Tibial artery (tissue), 4 donors: ENCODE measurements at regions not wholly inside any gene's neighbourhood (a gene's known extent, or its start where the extent isn't known, plus 50 kb on each side); places are given as distances from the start of the nearest gene placed in this dataset.

ENCODE experiments used
- DNase-seq, 2 donors: peaks; one replicate each; pipeline ENCODE4 v3.0.0-alpha.2; 2019
- H3K27ac ChIP-seq, 2 donors: fragments of 200-600 bp; sonication (generic) in 1 of 2; 1 replicate in 1 of 2; 2 replicates in 1 of 2; pipeline ENCODE4 v1.5.1; 2018 to 2019; ENCODE audit warnings: mild to moderate bottlenecking in 1 of 2
- H3K27me3 ChIP-seq, 2 donors: fragments of 200-600 bp; sonication (generic) in 1 of 2; one replicate each; pipeline versions ENCODE4 v1.5.1 to v1.6.0; 2016 to 2019
- H3K36me3 ChIP-seq, 3 donors: fragments of 200-600 bp; sonication (generic) in 2 of 3; one replicate each; pipeline ENCODE4 v1.5.1; 2016 to 2019; ENCODE audit warnings: mild to moderate bottlenecking in 2 of 3
- H3K4me1 ChIP-seq, 4 donors: fragments of 200-600 bp; sonication (generic) in 2 of 4; 1 replicate in 3 of 4; 2 replicates in 1 of 4; pipeline ENCODE4 v1.5.1; 2016 to 2019
- H3K4me3 ChIP-seq, 2 donors: fragments of 200-600 bp; sonication (generic) in 1 of 2; 1 replicate in 1 of 2; 2 replicates in 1 of 2; pipeline ENCODE4 v1.5.1; 2018 to 2019; ENCODE audit warnings: mild to moderate bottlenecking in 2 of 2
- H3K9me3 ChIP-seq, 3 donors: fragments of 200-600 bp; sonication (generic) in 1 of 3; one replicate each; pipeline ENCODE4 v1.5.1; 2016 to 2019
- intact Hi-C: fragments of 100-400 bp; cut with DNase I; formaldehyde crosslinking; loops from one replicate; pipeline ENCODE4 v1.15.0; 2023; ENCODE audit warnings: low total_unique reads
- TF ChIP-seq, protein P1 (sequence below), 2 experiments: fragments of 200-600 bp in 1 of 2; fragments of 450-650 bp in 1 of 2; IDR thresholded peaks; one replicate each; pipeline ENCODE4 v1.5.1; 2017 to 2019; ENCODE audit warnings: antibody characterized with exemption in 2 of 2, mild to moderate bottlenecking in 1 of 2, moderate library complexity in 1 of 2

DNA sequence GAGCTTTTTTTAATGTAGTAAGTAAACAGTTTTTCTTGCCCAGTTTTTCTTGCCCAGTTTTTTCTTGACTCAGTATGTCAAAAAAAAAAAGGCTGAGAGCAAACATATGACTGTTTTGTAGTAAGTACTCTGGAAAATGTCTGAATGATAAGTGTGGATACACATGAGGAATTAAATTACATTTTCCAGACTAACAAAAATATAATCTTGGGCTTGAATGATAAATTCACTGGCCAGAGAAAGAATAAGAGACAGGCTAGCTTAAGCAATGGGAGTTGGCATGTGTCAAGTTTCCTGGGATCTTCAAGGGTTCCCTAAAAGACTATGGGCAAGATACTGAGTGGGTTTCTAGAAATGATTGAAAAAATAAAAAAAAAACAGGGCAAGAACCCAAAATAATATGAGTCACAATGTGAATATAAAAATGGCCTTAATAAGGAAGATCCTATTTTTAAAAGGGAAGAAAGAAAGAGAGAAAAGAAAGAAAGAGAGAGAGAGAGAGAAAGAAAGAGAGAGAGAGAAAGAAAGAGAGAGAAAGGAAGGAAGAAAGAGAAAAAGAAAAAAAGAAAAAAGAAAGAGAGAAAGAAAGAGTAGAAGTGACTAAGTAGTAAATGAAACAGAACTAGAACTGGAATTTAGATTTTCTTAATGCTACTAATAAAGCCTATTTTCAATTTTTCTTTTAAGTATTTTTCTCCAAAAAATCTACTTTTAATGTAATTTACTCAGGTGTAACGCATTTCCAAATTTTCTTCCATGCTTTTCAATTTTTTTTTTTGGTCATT is 60.2 kb downstream of the TFPI2 start:
- no peaks in the 10 kb centered on the region for H3K27me3 ChIP-seq
- H3K4me3 ChIP-seq, result no peak overlapping the region
- TF ChIP-seq, protein P1, sequence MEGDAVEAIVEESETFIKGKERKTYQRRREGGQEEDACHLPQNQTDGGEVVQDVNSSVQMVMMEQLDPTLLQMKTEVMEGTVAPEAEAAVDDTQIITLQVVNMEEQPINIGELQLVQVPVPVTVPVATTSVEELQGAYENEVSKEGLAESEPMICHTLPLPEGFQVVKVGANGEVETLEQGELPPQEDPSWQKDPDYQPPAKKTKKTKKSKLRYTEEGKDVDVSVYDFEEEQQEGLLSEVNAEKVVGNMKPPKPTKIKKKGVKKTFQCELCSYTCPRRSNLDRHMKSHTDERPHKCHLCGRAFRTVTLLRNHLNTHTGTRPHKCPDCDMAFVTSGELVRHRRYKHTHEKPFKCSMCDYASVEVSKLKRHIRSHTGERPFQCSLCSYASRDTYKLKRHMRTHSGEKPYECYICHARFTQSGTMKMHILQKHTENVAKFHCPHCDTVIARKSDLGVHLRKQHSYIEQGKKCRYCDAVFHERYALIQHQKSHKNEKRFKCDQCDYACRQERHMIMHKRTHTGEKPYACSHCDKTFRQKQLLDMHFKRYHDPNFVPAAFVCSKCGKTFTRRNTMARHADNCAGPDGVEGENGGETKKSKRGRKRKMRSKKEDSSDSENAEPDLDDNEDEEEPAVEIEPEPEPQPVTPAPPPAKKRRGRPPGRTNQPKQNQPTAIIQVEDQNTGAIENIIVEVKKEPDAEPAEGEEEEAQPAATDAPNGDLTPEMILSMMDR (IDR thresholded peaks at IDR 0.05), result no peak
- H3K27ac ChIP-seq, result peak overlapping the region in 1 of 2 donors; percentile 13
- no peak for DNase-seq
- peaks cover 0 to 16% (median 0%) of the 10 kb centered on the region in 4 donors for H3K4me1 ChIP-seq
- no peaks in the 10 kb centered on the region for H3K36me3 ChIP-seq
- intact Hi-C loops, result no loop called here
- no peaks in the 10 kb centered on the region for H3K9me3 ChIP-seq

DNA sequence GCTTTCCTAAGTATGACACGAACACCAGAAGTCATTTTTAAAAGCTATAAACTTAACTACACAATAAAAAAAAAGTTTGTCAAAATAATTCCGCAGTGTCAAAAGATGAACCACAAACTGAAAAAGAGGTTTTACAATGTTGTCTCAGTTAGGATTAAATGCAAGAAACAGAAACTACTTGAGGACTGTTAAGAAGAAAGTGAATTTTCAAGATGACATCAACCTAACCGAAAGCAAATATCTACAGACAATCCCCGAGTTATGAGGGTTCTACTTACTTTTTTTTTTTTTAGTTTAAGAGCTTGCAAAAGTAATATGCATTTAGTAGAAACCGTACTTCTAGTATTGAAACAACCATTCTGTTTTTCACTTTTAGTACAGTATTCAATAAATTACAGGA is 62.3 kb downstream of the TFPI2 start:
- H3K4me3 ChIP-seq, result no peak overlapping the region
- H3K36me3 ChIP-seq, result no peaks in the 10 kb centered on the region
- intact Hi-C loops, result no loop called here
- H3K4me1 ChIP-seq, result peaks cover 0 to 15% (median 0%) of the 10 kb centered on the region in 4 donors
- no peaks in the 10 kb centered on the region for H3K9me3 ChIP-seq
- TF ChIP-seq, protein P1 (IDR thresholded peaks at IDR 0.05), result no peak
- no peak overlapping the region for H3K27ac ChIP-seq
- H3K27me3 ChIP-seq, result no peaks in the 10 kb centered on the region
- no peak for DNase-seq

- intact Hi-C loops, result no loop called here
- H3K9me3 ChIP-seq, result no peaks in the 10 kb centered on the region
- H3K27ac ChIP-seq, result no peak overlapping the region
- H3K4me3 ChIP-seq, result no peak overlapping the region
- DNase-seq, result no peak
- H3K27me3 ChIP-seq, result no peaks in the 10 kb centered on the region
- H3K36me3 ChIP-seq, result no peaks in the 10 kb centered on the region
- TF ChIP-seq, protein P1 (IDR thresholded peaks at IDR 0.05), result no peak
- no peaks in the 10 kb centered on the region for H3K4me1 ChIP-seq
Measured at GRCh38 chr7:93823621-93824020, 66.9 kb downstream of the TFPI2 start.

GRCh38 chr7:93821463-93821862 is 69.1 kb downstream of the TFPI2 start:
- DNase-seq, result no peak
- no peak overlapping the region for H3K4me3 ChIP-seq
- intact Hi-C loops, result no loop called here

DNA sequence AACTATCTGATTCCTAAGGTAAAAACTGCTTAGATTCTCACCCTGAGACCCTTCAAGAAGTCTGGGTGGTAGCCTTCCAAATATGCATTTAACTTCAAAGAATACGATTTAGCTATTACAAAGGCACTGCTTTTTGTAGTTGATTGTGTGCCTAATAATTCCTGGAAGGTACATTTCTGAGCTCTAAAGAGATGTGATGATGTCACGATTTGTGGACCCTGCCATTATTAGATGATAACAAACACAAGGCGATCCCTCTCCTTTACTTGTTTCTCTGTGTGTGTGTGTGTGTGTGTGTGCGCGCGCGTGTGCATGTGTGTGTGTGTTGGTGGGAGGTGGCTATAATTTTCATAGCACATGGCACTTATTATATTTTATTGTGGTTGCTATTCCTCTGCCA is 70.9 kb downstream of the TFPI2 start:
- intact Hi-C loops, result no loop called here
- Histone ChIP-seq H3K27me3 (no peaks in the 10 kb centered on the region), H3K4me3 (no peak overlapping the region), H3K27ac (no peak overlapping the region), H3K36me3 (no peaks in the 10 kb centered on the region), H3K4me1 (peaks cover 0 to 14% (median 8%) of the 10 kb centered on the region in 4 donors), H3K9me3 (no peaks in the 10 kb centered on the region)
- TF ChIP-seq, protein P1 (IDR thresholded peaks at IDR 0.05), result no peak
- no peak for DNase-seq

More at GRCh38 chr7:93821463-93821862, 69.1 kb downstream of the TFPI2 start:
- Histone ChIP-seq H3K27ac (no peak overlapping the region), H3K36me3 (no peaks in the 10 kb centered on the region), H3K27me3 (no peaks in the 10 kb centered on the region), H3K4me1 (peaks cover 0 to 14% (median 8%) of the 10 kb centered on the region in 4 donors), H3K9me3 (no peaks in the 10 kb centered on the region)
- TF ChIP-seq, protein P1 (IDR thresholded peaks at IDR 0.05), result no peak
